Uterus (tissue), 3 donors: ENCODE measurements at regions not wholly inside any gene's neighbourhood (a gene's known extent, or its start where the extent isn't known, plus 50 kb on each side); places are given as distances from the start of the nearest gene placed in this dataset.

ENCODE experiments used
- DNase-seq, 2 donors: peaks; one replicate each; pipeline ENCODE4 v3.0.0-alpha.2; 2019 to 2020
- H3K27ac ChIP-seq, 2 donors: fragments of 200-600 bp; sonication (generic); 1 replicate in 1 of 2; 2 replicates in 1 of 2; pipeline ENCODE4 v1.5.1; 2016 to 2018
- H3K27me3 ChIP-seq, 2 donors: fragments of 200-600 bp; sonication (generic); one replicate each; pipeline ENCODE4 v1.5.1; 2018 to 2019; ENCODE audit warnings: control low read depth in 1 of 2
- H3K36me3 ChIP-seq, 2 donors: fragments of 200-600 bp; sonication (generic); one replicate each; pipeline ENCODE4 v1.5.1; 2019; ENCODE audit warnings: control low read depth in 1 of 2
- H3K4me1 ChIP-seq, 2 donors: fragments of 200-600 bp; sonication (generic); one replicate each; pipeline ENCODE4 v1.5.1; 2018 to 2019; ENCODE audit warnings: control low read depth in 1 of 2
- H3K4me3 ChIP-seq, 2 donors: fragments of 200-600 bp; sonication (generic); 1 replicate in 1 of 2; 2 replicates in 1 of 2; pipeline ENCODE4 v1.5.1; 2018 to 2019; ENCODE audit warnings: mild to moderate bottlenecking in 1 of 2
- H3K9me3 ChIP-seq, 2 donors: fragments of 200-600 bp; sonication (generic); one replicate each; pipeline ENCODE4 v1.5.1; 2019; ENCODE audit warnings: control low read depth in 1 of 2
- POLR2A ChIP-seq, 2 donors: fragments of 450-650 bp; IDR thresholded peaks; one replicate each; pipeline ENCODE4 v1.6.1; 2016; ENCODE audit warnings: antibody characterized with exemption in 2 of 2, mild to moderate bottlenecking in 1 of 2, moderate library complexity in 1 of 2
- intact Hi-C: fragments of 100-400 bp; cut with DNase I; formaldehyde crosslinking; loops from one replicate; pipeline ENCODE4 v1.15.1; 2023; ENCODE audit warnings: low total_unique reads
- TF ChIP-seq, protein P1 (sequence below), 4 experiments: fragments of 200-600 bp in 2 of 4; fragments of 450-650 bp in 2 of 4; sonication (generic) in 2 of 4; IDR thresholded peaks; one replicate each; pipeline ENCODE4 v1.5.1; 2016 to 2019; ENCODE audit warnings: antibody characterized with exemption in 4 of 4, mild to moderate bottlenecking in 2 of 4, moderate library complexity in 1 of 4
- donor health status: DM: yes; HTN: yes; CAD: no.

GRCh38 chr4:174117445-174117844, 166.0 kb downstream of the FBXO8 start:
- no peak overlapping the region for H3K27ac ChIP-seq
- intact Hi-C loops = loop anchor here (10.0 kb wide), 1 partner anchor 613 kb away; no protein-coding TSS in a partner anchor
- H3K4me3 ChIP-seq = no peak overlapping the region
- no peaks in the 10 kb centered on the region for H3K36me3 ChIP-seq
- no peaks in the 10 kb centered on the region for H3K27me3 ChIP-seq
- no peaks in the 10 kb centered on the region for H3K9me3 ChIP-seq
- TF ChIP-seq POLR2A (IDR thresholded peaks at IDR 0.05) = no peak
- TF ChIP-seq, protein P1, sequence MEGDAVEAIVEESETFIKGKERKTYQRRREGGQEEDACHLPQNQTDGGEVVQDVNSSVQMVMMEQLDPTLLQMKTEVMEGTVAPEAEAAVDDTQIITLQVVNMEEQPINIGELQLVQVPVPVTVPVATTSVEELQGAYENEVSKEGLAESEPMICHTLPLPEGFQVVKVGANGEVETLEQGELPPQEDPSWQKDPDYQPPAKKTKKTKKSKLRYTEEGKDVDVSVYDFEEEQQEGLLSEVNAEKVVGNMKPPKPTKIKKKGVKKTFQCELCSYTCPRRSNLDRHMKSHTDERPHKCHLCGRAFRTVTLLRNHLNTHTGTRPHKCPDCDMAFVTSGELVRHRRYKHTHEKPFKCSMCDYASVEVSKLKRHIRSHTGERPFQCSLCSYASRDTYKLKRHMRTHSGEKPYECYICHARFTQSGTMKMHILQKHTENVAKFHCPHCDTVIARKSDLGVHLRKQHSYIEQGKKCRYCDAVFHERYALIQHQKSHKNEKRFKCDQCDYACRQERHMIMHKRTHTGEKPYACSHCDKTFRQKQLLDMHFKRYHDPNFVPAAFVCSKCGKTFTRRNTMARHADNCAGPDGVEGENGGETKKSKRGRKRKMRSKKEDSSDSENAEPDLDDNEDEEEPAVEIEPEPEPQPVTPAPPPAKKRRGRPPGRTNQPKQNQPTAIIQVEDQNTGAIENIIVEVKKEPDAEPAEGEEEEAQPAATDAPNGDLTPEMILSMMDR (IDR thresholded peaks at IDR 0.05) = no peak
- no peaks in the 10 kb centered on the region for H3K4me1 ChIP-seq
- no peak for DNase-seq

GRCh38 chr4:174116021-174116420, 167.4 kb downstream of the FBXO8 start:
- Histone ChIP-seq H3K27ac (no peak overlapping the region), H3K4me1 (no peaks in the 10 kb centered on the region), H3K4me3 (no peak overlapping the region), H3K27me3 (no peaks in the 10 kb centered on the region), H3K9me3 (no peaks in the 10 kb centered on the region), H3K36me3 (no peaks in the 10 kb centered on the region)
- intact Hi-C loops = loop anchor here (10.0 kb wide), 1 partner anchor 611 kb away; no protein-coding TSS in a partner anchor
- no peak for DNase-seq
- TF ChIP-seq, protein P1 (IDR thresholded peaks at IDR 0.05) = no peak
- TF ChIP-seq POLR2A (IDR thresholded peaks at IDR 0.05) = no peak

DNA sequence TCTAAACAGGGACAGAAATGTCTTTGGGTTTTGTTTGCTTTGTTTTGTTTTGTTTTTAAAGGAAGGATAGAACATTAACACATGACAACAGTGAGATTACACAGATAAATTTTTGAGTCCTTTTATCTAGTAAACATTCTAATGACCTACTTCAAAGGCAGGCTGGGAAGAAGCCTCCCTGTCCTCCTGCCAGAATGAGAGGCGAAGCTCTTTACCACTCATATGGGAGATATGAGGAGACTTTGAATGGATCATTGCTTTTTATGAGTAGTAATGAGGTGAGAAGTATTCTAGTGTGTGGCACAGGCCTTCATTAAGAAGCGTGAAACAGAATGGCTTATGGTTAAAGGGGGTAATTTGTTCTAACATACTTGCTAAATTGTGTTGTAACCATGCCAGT, 172.0 kb downstream of the FBXO8 start:
- no peak for DNase-seq
- intact Hi-C loops = loop anchor here (10.0 kb wide), 1 partner anchor 607 kb away; no protein-coding TSS in a partner anchor
- Histone ChIP-seq H3K27ac (no peak overlapping the region), H3K27me3 (no peaks in the 10 kb centered on the region), H3K36me3 (no peaks in the 10 kb centered on the region), H3K4me1 (no peaks in the 10 kb centered on the region), H3K9me3 (no peaks in the 10 kb centered on the region), H3K4me3 (no peak overlapping the region)
- no peak for TF ChIP-seq POLR2A (IDR thresholded peaks at IDR 0.05)
- TF ChIP-seq, protein P1 (IDR thresholded peaks at IDR 0.05) = no peak

DNA sequence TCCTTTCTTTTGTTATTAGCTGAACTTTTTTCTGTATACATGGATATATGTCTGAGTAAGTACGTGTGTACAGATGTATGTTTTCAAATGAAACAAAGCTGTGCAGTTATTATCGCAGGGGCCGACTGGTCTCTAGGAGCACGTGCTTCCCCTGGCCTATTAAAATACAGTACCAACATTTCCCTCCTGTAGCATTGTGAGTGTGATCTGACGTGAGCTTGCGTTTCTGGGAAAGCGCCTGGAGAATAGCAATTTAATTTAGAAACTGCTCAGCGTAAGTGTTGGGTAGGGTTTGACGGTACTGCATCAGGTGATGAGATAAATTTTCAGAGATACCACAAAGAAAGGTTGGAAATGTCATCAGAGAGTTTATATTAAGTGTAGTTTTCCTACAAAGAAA, 173.3 kb downstream of the FBXO8 start:
- no peaks in the 10 kb centered on the region for H3K9me3 ChIP-seq
- no peaks in the 10 kb centered on the region for H3K27me3 ChIP-seq
- H3K4me3 ChIP-seq = no peak overlapping the region
- TF ChIP-seq, protein P1 (IDR thresholded peaks at IDR 0.05) = no peak
- TF ChIP-seq POLR2A (IDR thresholded peaks at IDR 0.05) = no peak
- DNase-seq = no peak
- no peak overlapping the region for H3K27ac ChIP-seq
- intact Hi-C loops = loop anchor here (10.0 kb wide), 1 partner anchor 605 kb away; no protein-coding TSS in a partner anchor
- no peaks in the 10 kb centered on the region for H3K4me1 ChIP-seq
- no peaks in the 10 kb centered on the region for H3K36me3 ChIP-seq

GRCh38 chr4:174107746-174108354, 175.6 kb downstream of the FBXO8 start:
- Histone ChIP-seq H3K27me3 (no peaks in the 10 kb centered on the region), H3K4me3 (no peak overlapping the region), H3K4me1 (no peaks in the 10 kb centered on the region), H3K36me3 (no peaks in the 10 kb centered on the region), H3K27ac (no peak overlapping the region), H3K9me3 (no peaks in the 10 kb centered on the region)
- TF ChIP-seq, protein P1 (IDR thresholded peaks at IDR 0.05) = no peak
- TF ChIP-seq POLR2A (IDR thresholded peaks at IDR 0.05) = no peak
- no peak for DNase-seq
- intact Hi-C loops = no loop called here
